GM12878 (cell line): ENCODE measurements at regions not wholly inside any gene's neighbourhood (a gene's known extent, or its start where the extent isn't known, plus 50 kb on each side); places are given as distances from the start of the nearest gene placed in this dataset.

Source experiments
- CBX5 ChIP-seq: sonication (generic); IDR thresholded peaks from 2 replicates; pipeline ENCODE4 v1.6.1; 2016; ENCODE audit warnings: low read depth, moderate library complexity, mild to moderate bottlenecking, inconsistent platforms
- EP300 ChIP-seq, 2 experiments: fragments of 150-350 bp in 1 of 2; IDR thresholded peaks; 2 replicates each; pipeline ENCODE4 v1.6.1; 2011 to 2012; ENCODE audit warnings: low read depth in 2 of 2, low read length in 2 of 2, borderline replicate concordance in 1 of 2, improper control_type of control experiment in 1 of 2, inconsistent platforms in 1 of 2; ENCODE audit not compliant: control insufficient read depth in 1 of 2
- ETV6 ChIP-seq, 2 experiments: fragments of 450-650 bp in 1 of 2; IDR thresholded peaks in 1 of 2; conservative IDR thresholded peaks in 1 of 2; 2 replicates each; pipeline ENCODE4 v1.6.1; 2014; ENCODE audit warnings: antibody characterized with exemption in 1 of 2, borderline replicate concordance in 1 of 2, low read depth in 1 of 2, mild to moderate bottlenecking in 1 of 2, moderate library complexity in 1 of 2
- GABPA ChIP-seq: IDR thresholded peaks from 2 replicates; pipeline ENCODE4 v1.6.1; 2014; ENCODE audit warnings: antibody characterized with exemption, low read depth, mild to moderate bottlenecking, inconsistent platforms
- KLF5 ChIP-seq: fragments of 450-650 bp; IDR thresholded peaks from 2 replicates; pipeline ENCODE4 v1.6.1; 2014; ENCODE audit warnings: mild to moderate bottlenecking; ENCODE audit not compliant: partially characterized antibody
- LARP7 ChIP-seq: fragments of 450-650 bp; IDR thresholded peaks from 2 replicates; pipeline ENCODE4 v1.6.1; 2017; ENCODE audit warnings: mild to moderate bottlenecking
- NFYA ChIP-seq: IDR thresholded peaks from 2 replicates; pipeline ENCODE4 v1.6.1; 2011; ENCODE audit warnings: low read depth, mild to moderate bottlenecking, low read length, improper control_type of control experiment, borderline replicate concordance
- PML ChIP-seq: IDR thresholded peaks from 2 replicates; pipeline ENCODE4 v1.6.1; 2012; ENCODE audit warnings: low read length, inconsistent platforms
- POLR2A ChIP-seq: IDR thresholded peaks from 2 replicates; pipeline ENCODE4 v1.6.1; 2011; ENCODE audit warnings: low read depth, mild to moderate bottlenecking, low read length
- SMAD1 ChIP-seq: fragments of 450-650 bp; IDR thresholded peaks from 2 replicates; pipeline ENCODE4 v1.6.1; 2018; ENCODE audit warnings: mild to moderate bottlenecking, low read depth; ENCODE audit not compliant: partially characterized antibody
- ZNF384 ChIP-seq: IDR thresholded peaks from 2 replicates; pipeline ENCODE4 v1.6.1; 2012; ENCODE audit warnings: low read depth, mild to moderate bottlenecking, low read length, improper control_type of control experiment, borderline replicate concordance
- TF ChIP-seq, protein P1 (sequence below), 3 experiments: IDR thresholded peaks in 2 of 3; conservative IDR thresholded peaks in 1 of 3; 2 replicates each; pipeline ENCODE4 v1.5.1; 2011; ENCODE audit warnings: low read depth in 3 of 3, low read length in 3 of 3, mild to moderate bottlenecking in 3 of 3, control low read depth in 2 of 3, moderate library complexity in 2 of 3, inconsistent platforms in 1 of 3, mixed read lengths in 1 of 3; ENCODE audit not compliant: control insufficient read depth in 2 of 3, insufficient read depth in 1 of 3; ENCODE audit errors: extremely low read depth in 1 of 3

DNA sequence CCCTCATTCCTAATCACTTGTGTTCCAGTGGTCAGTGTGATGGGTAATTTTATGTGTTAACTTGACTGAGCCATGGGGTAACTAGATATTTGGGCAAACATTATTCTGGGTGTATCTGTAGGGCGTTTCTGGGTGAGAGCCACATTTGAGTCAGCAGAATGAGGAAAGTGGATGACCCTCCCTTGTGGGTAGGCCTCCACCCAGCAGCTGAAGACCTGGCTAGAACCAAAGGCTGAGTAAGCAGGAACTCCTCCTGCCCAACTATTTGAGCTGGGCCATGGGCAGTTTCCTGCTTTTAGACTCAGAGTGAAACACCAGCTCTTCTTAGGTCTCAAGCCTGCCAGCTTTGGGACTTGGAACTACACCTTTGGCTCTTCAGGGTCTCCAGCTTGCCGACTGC is 141.8 kb downstream of the ACKR3 start:
- TF ChIP-seq, protein P1, sequence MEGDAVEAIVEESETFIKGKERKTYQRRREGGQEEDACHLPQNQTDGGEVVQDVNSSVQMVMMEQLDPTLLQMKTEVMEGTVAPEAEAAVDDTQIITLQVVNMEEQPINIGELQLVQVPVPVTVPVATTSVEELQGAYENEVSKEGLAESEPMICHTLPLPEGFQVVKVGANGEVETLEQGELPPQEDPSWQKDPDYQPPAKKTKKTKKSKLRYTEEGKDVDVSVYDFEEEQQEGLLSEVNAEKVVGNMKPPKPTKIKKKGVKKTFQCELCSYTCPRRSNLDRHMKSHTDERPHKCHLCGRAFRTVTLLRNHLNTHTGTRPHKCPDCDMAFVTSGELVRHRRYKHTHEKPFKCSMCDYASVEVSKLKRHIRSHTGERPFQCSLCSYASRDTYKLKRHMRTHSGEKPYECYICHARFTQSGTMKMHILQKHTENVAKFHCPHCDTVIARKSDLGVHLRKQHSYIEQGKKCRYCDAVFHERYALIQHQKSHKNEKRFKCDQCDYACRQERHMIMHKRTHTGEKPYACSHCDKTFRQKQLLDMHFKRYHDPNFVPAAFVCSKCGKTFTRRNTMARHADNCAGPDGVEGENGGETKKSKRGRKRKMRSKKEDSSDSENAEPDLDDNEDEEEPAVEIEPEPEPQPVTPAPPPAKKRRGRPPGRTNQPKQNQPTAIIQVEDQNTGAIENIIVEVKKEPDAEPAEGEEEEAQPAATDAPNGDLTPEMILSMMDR (IDR thresholded peaks at IDR 0.05 in 2 of 3, conservative IDR thresholded peaks at IDR 0.05 in 1 of 3; ENCODE audit: control insufficient read depth in 2 of 3, extremely low read depth in 1 of 3, insufficient read depth in 1 of 3, low read depth in 3 of 3, low read length in 3 of 3) = no peak
- TF ChIP-seq NFYA (no peak), LARP7 (no peak), ZNF384 (no peak), POLR2A (no peak), CBX5 (no peak), GABPA (no peak), SMAD1 (no peak), ETV6 (conservative IDR thresholded peaks at IDR 0.05 in 1 of 2, IDR thresholded peaks at IDR 0.05 in 1 of 2; ENCODE audit: borderline replicate concordance in 1 of 2, low read depth in 1 of 2) (no peak), KLF5 (no peak), EP300 (IDR thresholded peaks at IDR 0.05; ENCODE audit: borderline replicate concordance in 1 of 2, control insufficient read depth in 1 of 2, low read depth in 2 of 2, low read length in 2 of 2) (no peak), PML (no peak)
